ENCODE measurements at regions not wholly inside any gene's neighbourhood (a gene's known extent, or its start where the extent isn't known, plus 50 kb on each side); places are given as distances from the start of the nearest gene placed in this dataset.
"Not testable (repeated sequence)": the region's sequence is repeated elsewhere in the genome, so short reads cannot be mapped to it uniquely, and the experiment has no call there.

GRCh38 chr10:130713135-130713534, 576.9 kb downstream of the GLRX3 start:
- DNase-seq (ENCODE audit: low read depth in 4 of 4, low spot score in 1 of 4), result no peak

DNA sequence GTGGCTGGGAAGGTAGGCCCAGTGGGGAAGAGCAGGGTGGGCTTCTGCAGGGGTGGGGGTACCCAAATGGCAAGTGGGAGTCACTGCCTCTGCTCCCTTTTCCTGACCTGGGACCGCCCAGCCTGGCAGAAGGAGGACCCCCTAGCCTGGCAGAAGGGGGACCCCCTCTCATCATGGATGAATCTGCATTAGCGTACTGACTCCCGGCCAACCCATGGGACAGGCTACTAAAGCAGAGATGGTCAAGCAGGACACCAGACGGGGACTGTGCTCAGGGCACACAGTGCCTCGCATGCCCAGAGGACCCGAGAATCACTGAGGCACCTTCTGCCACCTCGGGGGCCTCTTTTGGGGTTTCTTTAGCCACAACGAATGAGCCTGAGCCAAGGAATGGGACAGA, 577.5 kb downstream of the GLRX3 start:
- DNase-seq (ENCODE audit: low read depth in 4 of 4, low spot score in 1 of 4), result no peak

DNA sequence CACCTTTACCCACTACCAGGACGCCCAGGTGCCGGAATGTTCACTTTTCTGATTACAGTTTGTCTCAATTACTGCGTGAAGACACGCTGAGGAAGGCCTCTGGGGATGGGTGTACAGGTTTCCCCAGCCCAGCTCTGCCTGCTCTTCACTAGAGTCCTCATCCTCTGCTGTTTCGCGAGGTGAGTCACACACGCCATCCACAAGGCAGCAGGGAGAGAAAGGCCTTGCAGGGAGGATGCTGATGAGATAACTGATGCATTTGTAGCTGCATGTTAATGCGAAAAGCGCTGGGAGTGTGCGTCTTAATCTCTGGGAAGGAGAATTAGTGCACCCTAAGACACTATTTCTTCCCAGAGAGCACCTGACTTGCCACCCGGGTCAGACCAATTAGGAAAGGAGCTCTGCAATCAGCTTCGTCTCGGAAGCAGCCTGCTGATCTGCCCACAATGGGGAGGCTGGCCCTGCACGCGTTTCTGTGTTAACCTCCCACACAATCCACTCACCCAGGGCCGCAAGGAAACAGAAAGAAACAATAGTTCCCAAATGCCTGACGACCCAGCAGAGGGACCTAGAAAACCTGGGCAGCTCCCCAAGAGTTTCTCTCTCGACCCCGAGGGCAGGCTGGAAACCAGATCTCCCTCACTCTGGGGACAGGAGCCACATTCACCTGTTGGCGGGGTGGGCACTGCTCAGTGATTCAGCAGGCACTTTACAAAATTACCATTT, 578.7 kb downstream of the GLRX3 start:
- no peak for DNase-seq (ENCODE audit: low read depth in 4 of 4, low spot score in 1 of 4)

DNA sequence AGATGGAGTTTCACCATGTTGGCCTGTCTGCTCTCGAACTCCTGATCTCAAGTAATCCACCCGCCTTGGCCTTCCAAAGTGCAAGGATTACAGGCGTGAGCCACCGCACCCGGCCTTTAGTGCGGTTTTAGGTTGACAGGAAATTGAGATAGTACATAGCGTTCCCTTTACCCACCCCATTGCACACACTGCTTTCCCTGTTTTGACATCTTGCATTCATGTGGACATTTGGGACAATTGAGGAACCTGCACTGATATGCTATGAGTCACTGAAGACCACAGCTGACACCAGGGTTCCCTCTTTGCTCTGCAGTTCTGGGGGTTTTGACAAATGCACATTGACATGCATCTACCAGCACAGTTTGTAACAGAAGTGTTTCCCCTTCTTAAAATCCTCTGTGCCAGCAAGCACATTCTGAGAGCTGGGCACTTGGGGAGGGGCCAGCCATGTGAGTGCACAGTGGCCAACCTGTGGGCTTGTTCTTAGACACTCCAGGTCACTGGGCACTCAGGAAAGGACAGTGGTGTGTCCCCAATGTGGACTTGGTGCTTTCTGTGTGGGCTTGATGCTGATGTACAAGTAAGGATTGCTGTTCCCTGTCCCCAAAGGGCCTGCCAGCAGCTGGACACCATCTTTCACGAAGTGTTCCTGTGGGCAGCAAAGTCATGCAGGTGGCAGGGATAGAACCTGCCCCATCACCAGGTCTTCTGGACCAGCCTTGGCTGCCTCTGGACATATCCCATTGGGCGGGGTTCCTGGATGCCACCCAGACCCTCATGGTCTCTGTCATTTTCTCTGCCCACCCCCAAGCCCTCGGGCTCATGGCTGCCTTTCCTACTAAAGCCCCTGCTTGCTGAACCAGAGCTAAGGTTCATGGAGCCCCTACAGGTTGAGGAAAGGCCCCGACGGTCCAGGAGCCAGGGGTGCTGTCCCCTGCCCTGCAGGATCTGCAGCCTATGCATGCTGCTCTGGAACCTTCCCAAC, 579.8 kb downstream of the GLRX3 start:
- DNase-seq (ENCODE audit: low read depth in 4 of 4, low spot score in 1 of 4), result no peak

DNA sequence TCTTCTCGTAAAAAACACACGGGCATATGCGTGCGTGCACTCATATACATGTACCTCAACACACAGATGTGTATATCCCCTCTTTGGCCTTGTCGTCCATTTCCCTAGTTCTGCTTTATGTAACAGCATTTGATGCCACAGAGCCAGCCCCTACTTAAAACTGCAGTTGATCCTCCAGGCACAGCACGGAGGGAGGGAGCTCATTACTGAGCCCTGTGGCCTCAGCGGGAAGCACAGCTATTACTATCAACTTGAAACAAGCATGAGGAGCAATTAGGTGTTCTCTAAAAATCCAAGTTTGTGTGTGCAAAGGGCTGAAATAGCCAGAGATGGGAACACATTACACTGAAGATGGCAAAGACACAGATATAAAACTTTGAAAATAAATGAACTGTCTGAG, 580.9 kb downstream of the GLRX3 start:
- DNase-seq (ENCODE audit: low read depth in 4 of 4, low spot score in 1 of 4), result no peak

DNA sequence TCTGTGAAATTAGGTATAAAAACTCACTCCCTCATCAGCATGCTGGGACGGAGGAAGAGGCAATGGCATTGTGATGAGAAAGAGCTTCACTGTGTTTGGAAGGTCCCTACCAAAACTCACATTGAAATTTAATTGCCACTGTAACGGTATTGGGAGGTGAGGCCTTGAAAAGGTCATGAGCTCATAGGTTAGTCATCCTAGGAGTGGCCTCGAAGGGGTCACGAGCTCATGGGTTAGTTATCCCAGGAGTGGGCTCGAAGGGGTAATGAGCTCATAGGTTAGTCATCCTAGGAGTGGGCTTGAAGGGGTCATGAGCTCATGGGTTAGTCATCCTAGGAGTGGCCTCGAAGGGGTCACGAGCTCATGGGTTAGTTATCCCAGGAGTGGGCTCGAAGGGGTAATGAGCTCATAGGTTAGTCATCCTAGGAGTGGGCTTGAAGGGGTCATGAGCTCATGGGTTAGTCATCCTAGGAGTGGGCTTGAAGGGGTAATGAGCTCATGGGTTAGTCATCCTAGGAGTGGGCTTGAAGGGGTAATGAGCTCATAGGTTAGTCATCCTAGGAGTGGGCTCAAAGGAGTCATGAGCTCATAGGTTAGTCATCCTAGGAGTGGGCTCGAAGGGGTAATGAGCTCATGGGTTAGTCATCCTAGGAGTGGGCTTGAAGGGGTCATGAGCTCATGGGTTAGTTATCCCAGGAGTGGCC, 582.7 kb downstream of the GLRX3 start:
- DNase-seq (ENCODE audit: low read depth in 4 of 4, low spot score in 1 of 4), result not testable (repeated sequence)

DNA sequence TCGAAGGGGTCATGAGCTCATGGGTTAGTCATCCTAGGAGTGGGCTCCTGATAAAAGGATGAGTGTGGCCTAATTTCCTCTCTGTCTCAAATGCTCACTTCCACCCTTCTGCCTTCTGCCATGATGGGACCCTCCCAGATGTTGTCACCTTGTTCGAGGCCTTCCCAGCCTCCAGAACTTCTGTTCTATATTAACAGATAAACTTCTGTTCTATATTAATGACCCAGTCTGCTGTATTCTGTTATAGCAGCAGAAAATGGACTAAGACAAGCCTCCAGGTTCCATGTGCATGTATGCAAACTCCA, 583.2 kb downstream of the GLRX3 start:
- DNase-seq (ENCODE audit: low read depth in 4 of 4, low spot score in 1 of 4), result no peak

- DNase-seq (ENCODE audit: low read depth in 4 of 4, low spot score in 1 of 4), result no peak
Measured at GRCh38 chr10:130720235-130720634, 584.0 kb downstream of the GLRX3 start.

- DNase-seq (ENCODE audit: low read depth in 4 of 4, low spot score in 1 of 4), result no peak
Measured at GRCh38 chr10:130721971-130722370, 585.8 kb downstream of the GLRX3 start.

DNA sequence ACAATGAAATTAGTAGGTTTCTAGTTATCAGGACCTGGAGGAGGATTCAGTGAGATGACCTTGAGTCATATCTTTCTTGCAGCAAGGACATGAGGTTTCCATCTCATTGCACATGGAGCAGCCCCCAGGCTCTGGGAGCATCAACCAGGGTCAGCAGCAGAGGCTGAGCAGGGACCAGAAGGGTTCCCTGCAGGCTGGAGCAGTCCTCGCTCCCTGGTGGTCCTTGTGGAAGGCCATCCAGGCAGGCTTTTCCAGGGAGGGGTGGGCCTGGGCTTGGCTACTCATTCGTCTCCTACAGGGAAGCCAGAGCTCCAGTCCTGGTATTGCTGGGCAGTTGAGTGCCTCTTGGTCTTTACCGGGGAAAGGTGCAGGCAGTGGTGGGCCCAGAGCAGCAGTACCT, 587.5 kb downstream of the GLRX3 start:
- no peak for DNase-seq (ENCODE audit: low read depth in 4 of 4, low spot score in 1 of 4)

GRCh38 chr10:130725474-130725970, 586.0 kb downstream of the TCERG1L start:
- no peak for DNase-seq (ENCODE audit: low read depth in 4 of 4, low spot score in 1 of 4)

- no peak for DNase-seq (ENCODE audit: low read depth in 4 of 4, low spot score in 1 of 4)
Measured at GRCh38 chr10:130726996-130727725, 584.4 kb downstream of the TCERG1L start.

DNA sequence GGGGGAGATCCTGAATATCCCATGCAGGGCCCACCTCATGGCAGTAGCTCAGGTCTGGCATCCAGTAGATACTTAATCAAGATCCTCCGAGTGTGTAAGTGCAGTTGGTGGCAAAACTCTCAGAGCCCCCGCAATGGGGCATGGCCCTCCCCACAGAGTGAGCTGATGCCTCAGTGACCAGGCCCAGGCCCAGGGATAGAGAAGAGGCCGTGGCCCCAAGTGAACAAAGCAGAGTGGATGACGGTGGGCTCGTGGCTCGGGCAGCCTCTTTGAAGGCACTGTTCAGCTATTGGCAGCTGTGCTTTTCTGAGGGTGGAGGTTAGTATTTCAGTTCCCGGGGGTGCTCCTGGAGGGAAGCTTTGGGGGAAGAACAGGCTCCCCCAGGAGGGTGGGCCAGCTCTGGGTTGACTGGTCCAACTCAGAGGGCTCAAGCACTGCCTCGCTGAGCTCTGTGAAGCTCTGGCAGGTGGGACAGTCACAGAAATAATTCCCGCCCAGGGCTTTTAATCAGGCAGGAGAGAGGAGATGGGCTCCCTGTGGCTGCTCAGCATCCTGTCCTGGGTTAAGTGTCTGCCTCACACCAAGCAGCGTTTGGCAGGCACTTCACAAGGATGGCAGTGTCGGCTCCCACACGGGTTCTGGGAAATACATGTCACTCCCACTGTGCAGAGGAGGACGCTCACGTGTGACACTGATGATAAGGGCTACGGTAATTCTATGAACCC, 583.6 kb downstream of the TCERG1L start:
- DNase-seq (ENCODE audit: low read depth in 4 of 4, low spot score in 1 of 4), result no peak

DNA sequence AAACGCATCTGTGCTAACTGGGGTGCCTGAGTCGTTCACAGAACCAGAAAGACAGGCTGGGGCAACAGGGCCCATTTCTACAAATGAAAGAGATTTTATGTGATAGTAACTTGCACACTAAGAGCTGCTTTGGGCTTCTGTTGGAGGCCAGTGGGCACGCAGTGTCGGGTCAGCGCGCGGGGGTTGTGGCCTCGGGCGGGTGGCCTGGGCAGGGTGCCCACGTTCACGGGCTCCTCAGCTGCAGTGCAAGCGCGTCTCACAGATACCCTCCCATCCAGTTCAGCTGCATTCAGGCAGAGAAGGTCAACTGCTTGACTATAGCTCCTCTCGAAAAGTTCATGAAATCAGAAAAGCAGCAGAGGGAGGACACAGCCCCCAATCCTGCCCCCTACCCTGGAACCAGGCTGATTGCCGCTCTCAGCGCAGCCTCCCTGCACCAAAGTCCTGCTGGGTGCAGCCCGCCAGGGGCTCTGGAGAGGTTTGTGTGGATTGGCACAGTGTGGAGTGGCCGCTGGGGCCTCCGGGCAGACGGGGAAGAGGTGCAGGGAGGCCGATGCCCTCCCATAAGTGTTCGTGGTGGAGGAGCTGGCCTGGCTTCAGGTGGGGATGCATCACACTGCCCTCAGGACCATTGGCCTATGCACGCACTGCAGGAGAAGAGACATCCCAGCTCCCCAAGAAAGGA, 582.8 kb downstream of the TCERG1L start:
- DNase-seq (ENCODE audit: low read depth in 4 of 4, low spot score in 1 of 4), result no peak

GRCh38 chr10:130729876-130730275, 581.6 kb downstream of the TCERG1L start:
- DNase-seq (ENCODE audit: low read depth in 4 of 4, low spot score in 1 of 4), result no peak

DNA sequence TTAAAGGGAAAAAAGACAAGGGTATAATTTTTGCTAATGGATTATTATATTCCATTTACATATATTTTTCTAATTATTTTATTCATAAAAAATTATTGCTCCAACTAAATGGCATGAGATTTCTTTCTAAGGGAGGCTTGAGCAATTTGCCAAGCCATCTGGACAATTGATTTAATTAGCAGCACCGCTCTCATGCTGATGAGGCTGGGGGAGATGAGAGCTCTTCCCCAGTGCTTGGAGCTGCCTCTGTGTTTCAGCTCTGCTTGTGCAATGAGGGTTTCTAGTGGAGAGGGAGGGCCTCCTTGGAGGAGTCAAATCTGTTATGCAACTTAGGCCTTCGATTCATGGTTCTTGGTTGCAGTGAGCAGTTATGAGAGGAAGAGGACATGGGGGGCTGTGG, 574.3 kb downstream of the TCERG1L start:
- no peak for DNase-seq (ENCODE audit: low read depth in 4 of 4, low spot score in 1 of 4)

DNA sequence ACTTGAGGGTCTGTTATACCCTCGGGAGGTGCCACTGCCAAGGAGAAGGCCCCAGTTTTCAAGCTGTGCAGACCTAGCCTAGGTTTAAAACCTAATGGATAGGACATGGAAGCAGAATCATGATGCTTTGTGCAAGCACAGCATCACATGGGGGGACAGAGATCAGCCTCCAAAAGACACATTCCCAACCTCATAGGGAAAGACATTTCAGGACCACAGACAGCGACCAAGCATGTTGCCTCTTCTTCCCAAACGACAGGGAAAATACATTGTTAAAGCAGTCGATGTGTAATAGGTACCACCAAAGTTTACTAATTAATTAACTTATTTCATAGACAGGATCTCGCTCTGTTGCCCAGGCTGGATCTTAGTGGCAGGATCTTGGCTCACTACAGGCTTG, 573.9 kb downstream of the TCERG1L start:
- DNase-seq (ENCODE audit: low read depth in 4 of 4, low spot score in 1 of 4), result no peak

DNA sequence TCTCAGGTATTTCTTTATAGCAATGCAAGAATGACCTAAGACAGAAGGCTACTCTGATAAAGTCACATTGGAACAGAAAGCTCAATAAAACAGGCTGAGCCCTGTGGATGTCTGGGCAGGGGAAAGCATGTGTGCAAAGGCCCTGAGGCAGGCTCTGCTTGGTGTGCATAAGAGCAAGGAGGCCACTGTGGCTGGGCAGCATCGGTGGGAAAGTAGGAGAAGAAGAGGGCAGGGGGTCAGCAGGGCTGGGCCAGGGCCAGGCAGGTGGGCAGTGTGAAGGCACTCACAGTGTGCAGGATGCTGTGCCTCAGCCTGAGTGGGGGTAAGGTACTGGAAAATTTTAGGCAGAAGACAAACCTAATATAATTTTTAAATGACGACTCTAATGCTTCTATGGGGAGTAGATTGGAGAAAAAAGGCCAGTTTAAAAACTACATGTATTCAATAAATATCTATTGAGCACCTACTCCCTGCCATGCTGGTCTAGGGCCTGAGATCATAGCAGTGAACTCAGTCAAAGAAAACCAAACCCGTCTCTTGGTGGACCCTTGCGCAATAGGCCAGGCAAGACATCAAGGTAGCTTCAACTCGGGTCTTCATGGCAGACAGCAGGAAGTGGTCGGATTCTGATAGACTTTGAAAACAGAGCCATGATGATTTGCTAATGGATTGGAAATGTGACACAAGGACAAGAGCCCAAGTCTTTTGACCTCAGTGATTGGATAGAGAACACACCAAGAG, 572.3 kb downstream of the TCERG1L start:
- DNase-seq (ENCODE audit: low read depth in 4 of 4, low spot score in 1 of 4), result no peak

DNA sequence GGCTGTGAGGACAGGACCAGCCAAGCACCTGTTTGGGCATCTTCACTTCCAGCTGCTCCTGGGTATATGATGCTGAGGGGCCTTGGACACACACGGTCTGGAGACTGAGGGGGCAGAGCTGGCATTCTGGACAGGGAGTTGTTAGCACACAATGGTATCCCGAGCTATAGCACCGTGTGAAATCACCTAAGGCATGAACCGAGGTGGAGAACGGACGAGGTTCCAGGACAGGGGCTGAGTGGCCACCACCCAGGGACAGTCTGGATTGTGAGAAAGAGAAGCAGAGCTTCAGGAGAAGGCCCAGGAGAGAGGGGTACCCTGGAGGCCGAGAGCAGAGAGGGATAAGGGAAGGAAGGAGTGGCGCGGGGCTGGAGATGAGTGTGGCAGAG, 571.8 kb downstream of the TCERG1L start:
- DNase-seq (ENCODE audit: low read depth in 4 of 4, low spot score in 1 of 4), result no peak

Measured in stimulated activated CD4-positive, alpha-beta T cell treated with anti-CD3 and anti-CD28 coated beads, Interleukin-1b, Interleukin-23, amount 100 ng/mL, for 24 hours (primary cell).